Endothelial cell of hepatic sinusoid (primary cell): ENCODE measurements at regions not wholly inside any gene's neighbourhood (a gene's known extent, or its start where the extent isn't known, plus 50 kb on each side); places are given as distances from the start of the nearest gene placed in this dataset.

ENCODE experiments used
- in situ Hi-C: cut with HindIII; loops from 2 replicates; pipeline ENCODE4 v1.10.0; 2017; ENCODE audit warnings: low sequenced_read_pairs

GRCh38 chr9:129509533-129509928 lies 111.4 kb downstream of the C9orf50 start:
- in situ Hi-C loops, result no loop called here

GRCh38 chr9:129507805-129508204 lies 113.1 kb downstream of the C9orf50 start:
- in situ Hi-C loops, result no loop called here

DNA sequence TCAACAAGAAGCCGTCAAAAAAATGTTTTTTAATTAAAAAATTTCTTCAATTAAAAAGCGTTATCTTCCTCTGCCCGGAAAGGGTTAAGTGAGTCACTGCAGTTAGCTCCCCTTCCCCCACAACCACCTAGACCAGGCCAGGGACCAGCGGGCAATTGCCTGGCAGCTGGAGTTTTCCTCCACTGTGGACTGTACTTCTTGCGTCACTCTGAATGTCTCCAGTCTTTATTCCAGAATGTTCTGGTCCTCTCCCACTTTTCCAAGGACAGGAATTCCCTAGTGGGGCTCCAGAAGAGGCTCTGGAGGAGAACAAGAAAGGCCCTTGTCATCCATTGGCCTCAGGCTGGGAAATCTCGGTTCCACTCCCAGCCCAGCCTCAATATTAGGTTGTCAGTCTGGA lies 114.0 kb downstream of the C9orf50 start:
- in situ Hi-C loops, result no loop called here

GRCh38 chr9:129506041-129506440 lies 114.9 kb downstream of the C9orf50 start:
- in situ Hi-C loops, result no loop called here

DNA sequence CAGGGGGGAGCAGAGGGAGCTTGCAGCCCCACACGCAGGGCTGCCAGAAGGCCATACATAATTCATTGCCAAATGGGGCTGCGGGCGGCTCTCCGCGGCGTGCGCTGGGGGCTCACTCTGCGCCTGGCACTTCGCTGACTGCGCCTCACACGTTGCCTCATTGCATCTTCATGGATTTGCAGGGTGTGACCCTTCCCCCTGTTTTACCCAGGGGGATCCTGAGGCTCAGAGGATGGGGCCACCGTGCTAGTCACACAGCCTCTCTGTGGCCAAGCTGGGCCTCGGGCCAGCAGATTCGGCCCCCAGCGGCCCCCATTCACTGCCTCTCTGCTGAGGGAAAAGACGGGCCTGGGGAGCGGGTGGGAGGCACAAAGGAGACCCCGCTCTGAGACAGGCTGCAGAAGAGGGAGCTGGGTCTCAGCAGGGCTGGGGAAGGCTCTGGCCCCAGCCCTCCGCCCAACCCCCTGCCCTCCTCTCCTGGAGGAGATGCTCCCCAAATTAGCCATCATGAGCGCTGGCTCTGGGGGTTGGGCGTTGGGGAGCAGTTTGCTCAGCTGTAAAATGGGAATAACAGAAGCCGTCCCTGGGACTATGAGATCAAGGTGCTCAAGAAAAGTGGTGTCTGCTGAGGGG lies 115.5 kb downstream of the C9orf50 start:
- in situ Hi-C loops, result no loop called here

GRCh38 chr9:129504404-129504803 lies 116.5 kb downstream of the C9orf50 start:
- in situ Hi-C loops, result no loop called here

GRCh38 chr9:129501771-129502319 lies 119.1 kb downstream of the C9orf50 start:
- in situ Hi-C loops, result no loop called here

DNA sequence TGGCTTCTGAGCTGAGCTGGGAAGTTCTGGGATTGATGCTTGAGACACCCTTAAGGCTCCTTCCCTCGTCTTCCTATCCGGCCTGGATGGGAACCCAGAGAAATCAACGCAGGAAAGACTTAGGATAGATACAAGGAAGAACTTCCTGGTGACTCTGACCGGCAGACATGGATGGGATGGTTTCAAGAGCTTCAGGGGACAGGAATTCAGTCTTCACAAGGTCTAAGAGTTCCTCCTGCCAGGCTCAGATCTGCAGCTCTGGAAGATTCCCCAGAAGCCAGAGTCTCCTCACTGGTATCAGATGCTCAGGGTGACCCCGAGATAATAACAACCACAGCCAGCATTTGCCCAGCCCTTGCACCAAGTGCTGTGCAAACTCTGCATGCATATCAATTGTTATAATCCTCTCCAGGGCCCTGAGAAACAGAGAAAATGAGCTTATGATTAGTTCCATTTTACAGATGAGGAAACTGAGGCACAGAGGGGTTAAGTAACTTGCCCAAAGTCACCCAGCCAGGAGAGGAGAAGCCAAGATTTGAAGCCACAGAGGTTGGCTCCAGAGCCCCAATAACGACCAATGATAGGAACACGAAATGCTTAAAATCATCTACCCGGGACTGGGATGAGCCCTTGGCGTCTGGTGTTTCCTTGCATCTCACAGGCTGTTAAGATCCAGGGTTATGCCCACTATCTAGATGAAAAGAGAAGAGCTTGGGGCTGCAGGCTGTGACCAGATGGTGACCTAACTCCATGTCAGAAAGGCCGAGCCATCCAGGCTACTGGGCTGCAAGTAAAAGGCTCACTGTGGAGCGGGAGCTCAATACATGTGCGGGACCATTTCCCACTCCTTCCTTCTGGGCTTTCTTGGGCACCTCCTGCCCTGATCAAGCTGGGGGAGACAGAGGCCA lies 119.8 kb downstream of the C9orf50 start:
- in situ Hi-C loops, result no loop called here

- in situ Hi-C loops, result no loop called here
These were observed 120.6 kb downstream of the C9orf50 start for GRCh38 chr9:129500161-129500862.

DNA sequence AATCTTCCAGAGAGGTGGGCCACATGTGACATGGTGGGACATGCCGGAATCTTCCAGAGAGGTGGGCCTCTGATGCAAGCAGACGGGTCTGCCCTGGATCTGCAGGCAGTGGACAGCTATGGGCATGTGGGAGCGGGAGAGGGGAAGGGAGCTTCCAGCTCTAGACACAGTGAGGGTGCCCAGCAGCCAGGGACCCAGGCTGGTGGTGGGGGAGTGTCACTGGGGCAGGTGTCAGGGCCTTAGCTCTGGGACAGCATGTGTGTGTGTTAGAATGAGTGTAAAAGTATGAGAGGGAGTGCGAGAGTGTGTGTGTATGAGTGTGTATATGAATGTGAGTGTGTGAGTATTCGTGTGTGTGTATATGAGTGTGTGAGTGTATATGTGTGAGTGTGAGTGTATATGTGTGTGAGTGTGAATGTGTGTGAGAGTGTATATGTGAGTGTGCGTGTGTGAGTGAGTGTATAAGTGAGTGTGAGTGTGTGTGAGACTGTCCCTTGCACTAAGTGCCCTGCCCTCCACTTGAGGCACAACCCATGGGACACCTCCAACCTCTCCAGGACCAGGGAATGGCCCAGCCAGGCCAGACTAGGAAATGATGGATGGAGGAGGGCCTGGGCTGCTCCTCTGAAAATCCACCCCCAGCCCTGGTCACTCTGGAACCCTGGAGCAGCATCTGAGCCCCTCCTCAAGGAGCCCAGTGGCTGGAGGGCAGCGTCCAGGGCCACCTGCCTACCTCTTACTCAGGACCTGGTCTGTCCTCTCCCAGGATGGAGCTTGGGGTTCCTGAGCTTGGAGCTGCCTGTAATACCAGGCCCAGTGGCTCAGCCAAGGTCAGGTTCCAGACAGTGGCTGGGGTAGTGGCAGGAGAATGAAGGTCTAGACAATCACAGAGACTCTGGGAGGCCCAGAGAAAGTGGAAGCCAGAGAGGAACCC lies 122.2 kb downstream of the C9orf50 start:
- in situ Hi-C loops, result no loop called here

DNA sequence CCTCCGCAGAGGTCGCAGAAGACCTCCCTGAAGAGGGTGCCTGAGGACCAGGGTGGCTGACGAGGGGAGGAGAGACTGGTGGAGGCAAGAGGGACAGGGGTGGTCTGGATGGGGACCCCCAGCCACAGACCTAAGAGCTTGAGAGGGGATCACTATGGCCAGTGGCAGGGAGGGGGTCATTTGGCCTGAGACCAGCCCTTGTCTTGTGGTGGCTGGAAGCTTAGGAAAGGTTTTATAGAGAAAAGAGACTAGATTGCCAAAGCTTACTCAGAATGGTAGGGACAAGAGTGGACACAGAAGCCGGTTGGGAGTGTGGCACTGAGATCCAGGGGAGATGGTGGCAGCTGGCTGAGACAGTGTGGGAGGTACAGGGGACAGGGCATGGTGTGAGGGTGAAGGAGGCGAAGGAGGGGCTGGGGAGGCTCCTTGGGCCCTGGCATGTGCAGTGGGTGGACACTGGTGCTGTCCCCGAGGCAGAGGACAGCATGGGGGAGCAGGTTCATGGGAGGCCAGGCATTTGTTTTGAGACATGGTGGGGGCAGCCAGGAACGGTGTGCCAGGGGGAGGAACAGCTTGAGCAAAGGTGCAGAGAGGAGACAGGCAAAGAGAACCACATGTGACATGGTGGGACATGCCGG lies 123.0 kb downstream of the C9orf50 start:
- in situ Hi-C loops, result no loop called here

GRCh38 chr9:129497005-129497812 lies 123.7 kb downstream of the C9orf50 start:
- in situ Hi-C loops, result no loop called here

- in situ Hi-C loops, result no loop called here
These were observed 124.4 kb downstream of the C9orf50 start for GRCh38 chr9:129496473-129497004.

DNA sequence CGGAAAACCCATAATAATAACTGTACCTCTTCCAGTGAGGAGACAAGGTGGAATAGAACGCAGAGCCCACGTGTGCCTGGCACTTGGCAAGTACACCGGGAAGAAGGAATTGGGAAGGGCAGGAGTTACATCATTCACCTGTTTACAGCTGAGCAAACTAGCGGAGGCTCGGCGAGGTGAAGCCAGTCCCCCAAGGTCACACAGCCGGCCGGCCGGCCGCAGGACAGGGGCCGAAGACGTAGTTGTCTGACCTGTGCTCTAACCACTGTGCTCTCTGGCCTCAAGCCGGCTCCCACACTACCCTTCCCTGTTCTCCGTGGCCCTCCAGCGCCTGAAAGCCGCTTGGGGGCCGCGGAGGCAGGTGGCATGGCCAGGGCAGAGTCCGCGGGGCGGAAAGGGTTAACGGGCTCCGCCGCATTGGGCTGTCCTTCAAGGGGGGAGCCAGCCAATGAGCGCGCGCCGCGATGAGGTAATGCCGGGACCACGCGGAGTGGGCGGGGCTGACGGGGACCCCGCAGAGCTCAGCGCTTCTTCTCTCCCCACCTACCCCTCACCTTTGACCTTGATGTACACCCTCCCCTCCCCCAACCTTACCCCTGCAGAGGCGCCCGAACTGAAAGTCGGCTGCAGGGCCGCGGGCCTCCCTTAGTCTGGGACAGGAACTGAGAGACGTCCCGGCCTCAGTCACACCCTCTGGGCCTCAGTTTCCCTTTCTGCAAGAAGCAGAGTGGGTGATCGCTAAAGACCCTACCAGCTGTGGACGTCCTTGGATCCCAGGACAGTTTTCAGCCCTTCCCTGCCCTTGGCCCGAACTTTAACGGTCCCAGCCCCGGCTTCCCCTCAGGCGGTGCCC lies 125.1 kb downstream of the C9orf50 start:
- in situ Hi-C loops, result no loop called here

GRCh38 chr9:129494113-129494789 lies 126.7 kb downstream of the C9orf50 start:
- in situ Hi-C loops, result no loop called here

DNA sequence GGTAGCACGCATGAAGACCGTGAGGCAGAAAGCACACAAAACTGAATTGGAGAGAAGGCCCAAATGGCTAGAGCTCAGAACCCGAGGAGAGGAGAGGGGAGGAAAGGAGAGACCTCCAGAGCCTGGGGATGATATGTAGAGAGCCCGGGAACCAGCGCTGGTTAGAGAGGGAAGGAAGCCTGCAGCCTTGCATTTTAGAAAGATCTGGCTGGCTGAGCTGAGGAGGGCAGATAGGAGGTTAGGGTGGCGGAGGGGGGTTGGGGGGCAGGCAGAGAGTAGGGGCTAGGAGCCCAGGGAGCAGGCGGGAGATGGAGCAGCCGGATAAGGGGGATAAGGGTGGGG lies 127.2 kb downstream of the C9orf50 start:
- in situ Hi-C loops, result no loop called here

GRCh38 chr9:129493002-129493705 lies 127.7 kb downstream of the C9orf50 start:
- in situ Hi-C loops, result no loop called here
